ENCODE measurements at regions not wholly inside any gene's neighbourhood (a gene's known extent, or its start where the extent isn't known, plus 50 kb on each side); places are given as distances from the start of the nearest gene placed in this dataset.

- CTCF ChIA-PET = no interaction called here
- H3K4me3 ChIP-seq (ENCODE audit: control insufficient read depth in 1 of 7, extremely low read depth in 1 of 7, insufficient read depth in 4 of 7, low read depth in 2 of 7, low read length in 6 of 7) = no peak overlapping the region
- WGBS (ENCODE audit: insufficient coverage) = 92% methylated on average over 6 of the region's 7 CpGs
- H3K9me3 ChIP-seq (ENCODE audit: control extremely low read depth in 1 of 5, control insufficient read depth in 4 of 5, insufficient read depth in 2 of 5, low read depth in 1 of 5, low read length in 4 of 5) = no peaks in the 10 kb centered on the region
- H3K4me1 ChIP-seq (ENCODE audit: control extremely low read depth in 1 of 4, control insufficient read depth in 4 of 4, insufficient read depth in 4 of 4, low read length in 3 of 4) = no peaks in the 10 kb centered on the region
- POLR2A ChIA-PET = no interaction called here
- no peak for DNase-seq
- no peak overlapping the region for H3K27ac ChIP-seq (ENCODE audit: insufficient read depth in 1 of 2, low read depth in 1 of 2, low read length in 2 of 2, poor library complexity in 1 of 2, severe bottlenecking in 2 of 2)
- no peaks in the 10 kb centered on the region for H3K27me3 ChIP-seq (replicated peaks in 2 of 5; ENCODE audit: control insufficient read depth in 4 of 5, insufficient read depth in 5 of 5, low read length in 4 of 5)
- H3K36me3 ChIP-seq (ENCODE audit: control insufficient read depth in 4 of 4, insufficient read depth in 4 of 4, low read length in 3 of 4) = no peaks in the 10 kb centered on the region
Measured at GRCh38 chr18:43682196-43682595, 404.9 kb upstream of the SYT4 start.

DNA sequence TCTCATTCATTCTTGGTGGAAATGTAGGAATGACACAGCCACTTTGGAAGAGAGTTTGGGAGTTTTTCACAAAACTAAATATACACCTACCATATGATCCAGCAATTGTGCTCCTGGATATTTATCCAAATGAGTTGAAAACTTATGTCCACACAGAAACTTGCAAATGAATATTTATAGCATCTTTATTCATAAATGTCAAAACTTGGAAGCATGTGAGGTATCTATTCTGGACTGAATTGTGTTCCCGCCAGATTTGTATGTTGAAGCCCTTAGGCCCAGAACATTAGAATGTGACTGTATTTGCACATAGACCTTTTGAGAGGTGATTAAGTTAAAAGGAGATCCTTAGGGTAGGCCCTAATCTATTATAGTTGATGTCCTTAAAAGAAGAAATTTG, 409.4 kb upstream of the SYT4 start:
- ChIA-PET CTCF (no interaction called here), POLR2A (no interaction called here)
- WGBS (ENCODE audit: insufficient coverage) = 100% methylated on average over 1 of the region's 1 CpG

DNA sequence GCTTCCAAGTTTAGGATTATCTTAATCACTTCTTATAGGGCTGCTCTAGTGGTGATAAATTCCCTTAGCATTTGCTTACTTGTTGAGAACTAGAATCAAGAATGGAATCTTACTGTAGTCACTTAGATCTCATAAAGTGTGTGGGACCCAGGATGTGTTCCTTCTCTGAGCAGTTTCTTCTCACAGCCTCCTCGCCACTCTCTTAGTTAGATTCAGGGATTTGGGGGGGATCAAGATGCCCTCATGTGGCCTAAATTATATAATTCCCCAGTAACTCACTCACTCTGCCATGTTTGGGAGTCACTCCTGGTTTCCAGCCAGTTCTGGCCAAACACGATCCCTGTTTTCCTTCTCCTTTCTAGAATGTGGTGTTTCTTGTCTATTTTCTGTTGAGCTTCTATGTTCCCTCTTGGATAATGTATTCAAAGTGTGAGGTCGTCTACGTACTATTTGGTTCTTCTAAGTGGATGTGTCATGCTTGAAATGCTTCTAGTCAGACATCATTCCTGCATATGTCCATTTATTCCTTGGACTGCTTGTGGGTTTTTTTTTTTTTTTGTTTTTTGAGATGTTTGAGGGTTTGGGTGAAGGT, 414.9 kb upstream of the SYT4 start:
- Histone ChIP-seq H3K4me1 (ENCODE audit: control extremely low read depth in 1 of 4, control insufficient read depth in 4 of 4, insufficient read depth in 4 of 4, low read length in 3 of 4) (peaks cover 0 to 4% (median 0%) of the 10 kb centered on the region in 4 experiments), H3K4me3 (ENCODE audit: control insufficient read depth in 1 of 7, extremely low read depth in 1 of 7, insufficient read depth in 4 of 7, low read depth in 2 of 7, low read length in 6 of 7) (no peak overlapping the region), H3K36me3 (ENCODE audit: control insufficient read depth in 4 of 4, insufficient read depth in 4 of 4, low read length in 3 of 4) (no peaks in the 10 kb centered on the region), H3K9me3 (ENCODE audit: control extremely low read depth in 1 of 5, control insufficient read depth in 4 of 5, insufficient read depth in 2 of 5, low read depth in 1 of 5, low read length in 4 of 5) (peaks cover 0 to 3% (median 0%) of the 10 kb centered on the region in 5 experiments), H3K27me3 (replicated peaks in 2 of 5; ENCODE audit: control insufficient read depth in 4 of 5, insufficient read depth in 5 of 5, low read length in 4 of 5) (no peaks in the 10 kb centered on the region), H3K27ac (ENCODE audit: insufficient read depth in 1 of 2, low read depth in 1 of 2, low read length in 2 of 2, poor library complexity in 1 of 2, severe bottlenecking in 2 of 2) (no peak overlapping the region)
- no peak for DNase-seq
- CTCF ChIA-PET = interaction anchor here (1.0 kb wide), 1 partner anchor 8 kb away, joined by 3 read pairs; no protein-coding TSS in a partner anchor
- POLR2A ChIA-PET = no interaction called here
- 80% methylated on average over 1 of the region's 4 CpGs for WGBS (ENCODE audit: insufficient coverage)

More for the DNA sequence above, 409.4 kb upstream of the SYT4 start:
- H3K27me3 ChIP-seq (replicated peaks in 2 of 5; ENCODE audit: control insufficient read depth in 4 of 5, insufficient read depth in 5 of 5, low read length in 4 of 5) = no peaks in the 10 kb centered on the region
- peaks cover 0 to 3% (median 0%) of the 10 kb centered on the region in 5 experiments for H3K9me3 ChIP-seq (ENCODE audit: control extremely low read depth in 1 of 5, control insufficient read depth in 4 of 5, insufficient read depth in 2 of 5, low read depth in 1 of 5, low read length in 4 of 5)
- H3K4me3 ChIP-seq (ENCODE audit: control insufficient read depth in 1 of 7, extremely low read depth in 1 of 7, insufficient read depth in 4 of 7, low read depth in 2 of 7, low read length in 6 of 7) = no peak overlapping the region
- H3K4me1 ChIP-seq (ENCODE audit: control extremely low read depth in 1 of 4, control insufficient read depth in 4 of 4, insufficient read depth in 4 of 4, low read length in 3 of 4) = peaks cover 0 to 4% (median 0%) of the 10 kb centered on the region in 4 experiments
- no peak overlapping the region for H3K27ac ChIP-seq (ENCODE audit: insufficient read depth in 1 of 2, low read depth in 1 of 2, low read length in 2 of 2, poor library complexity in 1 of 2, severe bottlenecking in 2 of 2)
- no peaks in the 10 kb centered on the region for H3K36me3 ChIP-seq (ENCODE audit: control insufficient read depth in 4 of 4, insufficient read depth in 4 of 4, low read length in 3 of 4)
- DNase-seq = no peak

DNA sequence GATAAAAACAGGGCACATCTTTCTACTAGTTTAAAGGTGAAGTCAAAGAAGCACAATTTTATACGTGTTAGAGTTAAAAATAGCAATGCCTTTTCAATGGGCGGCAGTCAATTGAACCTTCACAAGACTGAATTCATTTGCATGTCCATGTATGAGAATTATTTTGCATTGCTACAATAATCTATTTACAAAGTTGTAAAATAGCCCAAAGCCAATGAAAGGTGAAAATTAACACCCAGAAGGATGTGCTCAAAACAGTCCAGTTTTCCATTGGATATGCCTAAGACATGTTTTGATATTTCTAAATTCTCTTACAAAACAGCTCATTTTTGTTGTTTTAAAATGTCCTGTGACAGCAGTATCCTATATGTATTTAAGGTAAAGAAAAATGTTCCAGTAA, 425.1 kb upstream of the SYT4 start:
- WGBS (ENCODE audit: insufficient coverage) = no CpG with 5 or more reads among the region's 2 CpGs

DNA sequence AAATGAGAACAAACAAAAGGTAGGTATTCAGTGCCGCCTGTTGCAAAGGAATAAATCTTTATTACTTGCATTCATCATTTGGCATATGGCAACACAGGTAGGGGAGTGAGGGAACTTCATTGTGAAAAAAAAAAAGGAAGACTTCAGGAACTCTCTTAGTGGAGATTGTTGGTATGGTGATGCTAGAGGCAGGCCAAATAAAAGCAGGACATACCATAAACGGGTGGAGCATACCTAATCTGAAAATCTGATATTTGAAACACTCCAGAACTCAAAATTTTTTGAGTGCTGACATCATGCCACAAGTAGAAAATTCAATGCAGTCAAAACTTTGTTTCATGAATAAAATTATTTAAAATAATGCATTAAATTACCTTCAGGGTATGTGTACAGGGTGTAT, 425.8 kb upstream of the SYT4 start:
- Histone ChIP-seq H3K36me3 (ENCODE audit: control insufficient read depth in 4 of 4, insufficient read depth in 4 of 4, low read length in 3 of 4) (no peaks in the 10 kb centered on the region), H3K27me3 (replicated peaks in 2 of 5; ENCODE audit: control insufficient read depth in 4 of 5, insufficient read depth in 5 of 5, low read length in 4 of 5) (no peaks in the 10 kb centered on the region), H3K4me1 (ENCODE audit: control extremely low read depth in 1 of 4, control insufficient read depth in 4 of 4, insufficient read depth in 4 of 4, low read length in 3 of 4) (no peaks in the 10 kb centered on the region), H3K9me3 (ENCODE audit: control extremely low read depth in 1 of 5, control insufficient read depth in 4 of 5, insufficient read depth in 2 of 5, low read depth in 1 of 5, low read length in 4 of 5) (no peaks in the 10 kb centered on the region), H3K27ac (ENCODE audit: insufficient read depth in 1 of 2, low read depth in 1 of 2, low read length in 2 of 2, poor library complexity in 1 of 2, severe bottlenecking in 2 of 2) (no peak overlapping the region), H3K4me3 (ENCODE audit: control insufficient read depth in 1 of 7, extremely low read depth in 1 of 7, insufficient read depth in 4 of 7, low read depth in 2 of 7, low read length in 6 of 7) (no peak overlapping the region)
- WGBS (ENCODE audit: insufficient coverage) = 100% methylated on average over 1 of the region's 2 CpGs
- POLR2A ChIA-PET = no interaction called here
- DNase-seq = no peak
- CTCF ChIA-PET = no interaction called here

More for the DNA sequence above, 425.1 kb upstream of the SYT4 start:
- Histone ChIP-seq H3K27me3 (replicated peaks in 2 of 5; ENCODE audit: control insufficient read depth in 4 of 5, insufficient read depth in 5 of 5, low read length in 4 of 5) (no peaks in the 10 kb centered on the region), H3K27ac (ENCODE audit: insufficient read depth in 1 of 2, low read depth in 1 of 2, low read length in 2 of 2, poor library complexity in 1 of 2, severe bottlenecking in 2 of 2) (no peak overlapping the region), H3K9me3 (ENCODE audit: control extremely low read depth in 1 of 5, control insufficient read depth in 4 of 5, insufficient read depth in 2 of 5, low read depth in 1 of 5, low read length in 4 of 5) (no peaks in the 10 kb centered on the region), H3K4me3 (ENCODE audit: control insufficient read depth in 1 of 7, extremely low read depth in 1 of 7, insufficient read depth in 4 of 7, low read depth in 2 of 7, low read length in 6 of 7) (no peak overlapping the region), H3K4me1 (ENCODE audit: control extremely low read depth in 1 of 4, control insufficient read depth in 4 of 4, insufficient read depth in 4 of 4, low read length in 3 of 4) (no peaks in the 10 kb centered on the region), H3K36me3 (ENCODE audit: control insufficient read depth in 4 of 4, insufficient read depth in 4 of 4, low read length in 3 of 4) (no peaks in the 10 kb centered on the region)
- ChIA-PET POLR2A (no interaction called here), CTCF (no interaction called here)
- DNase-seq = no peak

- Histone ChIP-seq H3K4me1 (ENCODE audit: control extremely low read depth in 1 of 4, control insufficient read depth in 4 of 4, insufficient read depth in 4 of 4, low read length in 3 of 4) (no peaks in the 10 kb centered on the region), H3K9me3 (ENCODE audit: control extremely low read depth in 1 of 5, control insufficient read depth in 4 of 5, insufficient read depth in 2 of 5, low read depth in 1 of 5, low read length in 4 of 5) (no peaks in the 10 kb centered on the region), H3K27me3 (replicated peaks in 2 of 5; ENCODE audit: control insufficient read depth in 4 of 5, insufficient read depth in 5 of 5, low read length in 4 of 5) (no peaks in the 10 kb centered on the region), H3K36me3 (ENCODE audit: control insufficient read depth in 4 of 4, insufficient read depth in 4 of 4, low read length in 3 of 4) (no peaks in the 10 kb centered on the region), H3K4me3 (ENCODE audit: control insufficient read depth in 1 of 7, extremely low read depth in 1 of 7, insufficient read depth in 4 of 7, low read depth in 2 of 7, low read length in 6 of 7) (no peak overlapping the region), H3K27ac (ENCODE audit: insufficient read depth in 1 of 2, low read depth in 1 of 2, low read length in 2 of 2, poor library complexity in 1 of 2, severe bottlenecking in 2 of 2) (no peak overlapping the region)
- WGBS (ENCODE audit: insufficient coverage) = 87% methylated on average over 3 of the region's 4 CpGs
- DNase-seq = no peak
- ChIA-PET POLR2A (no interaction called here), CTCF (no interaction called here)
Measured at GRCh38 chr18:43705850-43706249, 428.6 kb upstream of the SYT4 start.

DNA sequence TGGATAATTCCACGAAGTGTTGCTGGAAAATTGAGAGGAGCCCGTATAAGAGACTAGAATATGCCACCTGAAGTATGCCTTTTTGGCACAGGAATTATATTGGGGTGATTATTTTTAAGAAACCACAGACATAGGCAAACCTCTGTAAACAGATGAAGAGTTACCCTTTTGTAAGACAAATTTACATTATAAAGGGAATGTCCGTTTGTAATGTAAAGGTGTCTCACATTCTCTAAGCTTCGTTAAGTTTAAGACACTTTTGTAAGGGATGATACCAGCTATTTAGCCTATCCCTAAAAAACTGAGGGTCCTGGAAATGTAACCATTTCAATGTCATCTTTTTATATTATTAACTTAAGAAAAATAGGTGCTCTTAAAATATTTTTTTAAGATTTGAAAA, 432.8 kb upstream of the SYT4 start:
- H3K4me3 ChIP-seq (ENCODE audit: control insufficient read depth in 1 of 7, extremely low read depth in 1 of 7, insufficient read depth in 4 of 7, low read depth in 2 of 7, low read length in 6 of 7) = no peak overlapping the region
- no peaks in the 10 kb centered on the region for H3K4me1 ChIP-seq (ENCODE audit: control extremely low read depth in 1 of 4, control insufficient read depth in 4 of 4, insufficient read depth in 4 of 4, low read length in 3 of 4)
- no peaks in the 10 kb centered on the region for H3K27me3 ChIP-seq (replicated peaks in 2 of 5; ENCODE audit: control insufficient read depth in 4 of 5, insufficient read depth in 5 of 5, low read length in 4 of 5)
- ChIA-PET POLR2A (no interaction called here), CTCF (no interaction called here)
- WGBS (ENCODE audit: insufficient coverage) = 86% methylated on average over 1 of the region's 4 CpGs
- DNase-seq = no peak
- no peaks in the 10 kb centered on the region for H3K9me3 ChIP-seq (ENCODE audit: control extremely low read depth in 1 of 5, control insufficient read depth in 4 of 5, insufficient read depth in 2 of 5, low read depth in 1 of 5, low read length in 4 of 5)
- no peak overlapping the region for H3K27ac ChIP-seq (ENCODE audit: insufficient read depth in 1 of 2, low read depth in 1 of 2, low read length in 2 of 2, poor library complexity in 1 of 2, severe bottlenecking in 2 of 2)
- no peaks in the 10 kb centered on the region for H3K36me3 ChIP-seq (ENCODE audit: control insufficient read depth in 4 of 4, insufficient read depth in 4 of 4, low read length in 3 of 4)
